ENCODE measurements at regions not wholly inside any gene's neighbourhood (a gene's known extent, or its start where the extent isn't known, plus 50 kb on each side); places are given as distances from the start of the nearest gene placed in this dataset.

GRCh38 chr13:94938124-94938523, 225.8 kb upstream of the SOX21 start:
- no peaks in the 10 kb centered on the region for H3K27me3 ChIP-seq (ENCODE audit: control insufficient read depth, insufficient read depth, low read length)
- no peak overlapping the region for H3K4me3 ChIP-seq (ENCODE audit: low read length)
- H3K9me3 ChIP-seq (ENCODE audit: control insufficient read depth, low read length) = no peaks in the 10 kb centered on the region
- no peaks in the 10 kb centered on the region for H3K4me1 ChIP-seq (ENCODE audit: control insufficient read depth, insufficient read depth, low read length)
- no peaks in the 10 kb centered on the region for H3K36me3 ChIP-seq (ENCODE audit: control insufficient read depth, insufficient read depth, low read length)
- no peak overlapping the region for H3K9ac ChIP-seq (ENCODE audit: low read length)

DNA sequence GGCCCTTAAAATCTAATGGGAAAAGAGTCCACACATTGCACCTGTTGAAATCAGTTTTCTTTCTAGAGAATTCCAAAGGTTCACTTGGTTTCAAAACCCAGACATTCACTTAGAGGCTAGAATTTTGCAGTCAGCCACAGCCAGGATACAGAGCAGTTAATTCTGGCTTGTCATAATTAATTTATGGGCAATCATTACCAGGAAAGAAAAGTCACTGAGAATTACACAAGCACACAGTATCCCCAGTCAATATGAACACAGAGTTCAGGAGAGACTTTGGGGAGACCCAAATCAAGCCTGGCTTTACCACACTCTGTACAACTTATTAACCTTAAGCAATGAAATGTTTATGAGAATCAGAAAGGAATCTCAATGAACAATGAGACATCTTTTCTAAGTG, 224.3 kb upstream of the SOX21 start:
- Histone ChIP-seq H3K36me3 (ENCODE audit: control insufficient read depth, insufficient read depth, low read length) (no peaks in the 10 kb centered on the region), H3K4me1 (ENCODE audit: control insufficient read depth, insufficient read depth, low read length) (no peaks in the 10 kb centered on the region), H3K9me3 (ENCODE audit: control insufficient read depth, low read length) (no peaks in the 10 kb centered on the region), H3K9ac (ENCODE audit: low read length) (no peak overlapping the region), H3K4me3 (ENCODE audit: low read length) (no peak overlapping the region), H3K27me3 (ENCODE audit: control insufficient read depth, insufficient read depth, low read length) (no peaks in the 10 kb centered on the region)

GRCh38 chr13:94933936-94934335, 221.6 kb upstream of the SOX21 start:
- H3K4me3 ChIP-seq (ENCODE audit: low read length) = no peak overlapping the region
- H3K9me3 ChIP-seq (ENCODE audit: control insufficient read depth, low read length) = no peaks in the 10 kb centered on the region

GRCh38 chr13:94933230-94933751, 220.9 kb upstream of the SOX21 start:
- no peaks in the 10 kb centered on the region for H3K4me1 ChIP-seq (ENCODE audit: control insufficient read depth, insufficient read depth, low read length)
- no peaks in the 10 kb centered on the region for H3K36me3 ChIP-seq (ENCODE audit: control insufficient read depth, insufficient read depth, low read length)
- no peak overlapping the region for H3K9ac ChIP-seq (ENCODE audit: low read length)
- H3K27me3 ChIP-seq (ENCODE audit: control insufficient read depth, insufficient read depth, low read length) = no peaks in the 10 kb centered on the region
- H3K9me3 ChIP-seq (ENCODE audit: control insufficient read depth, low read length) = no peaks in the 10 kb centered on the region
- no peak overlapping the region for H3K4me3 ChIP-seq (ENCODE audit: low read length)

More at GRCh38 chr13:94933936-94934335, 221.6 kb upstream of the SOX21 start:
- no peaks in the 10 kb centered on the region for H3K36me3 ChIP-seq (ENCODE audit: control insufficient read depth, insufficient read depth, low read length)
- H3K27me3 ChIP-seq (ENCODE audit: control insufficient read depth, insufficient read depth, low read length) = no peaks in the 10 kb centered on the region
- no peak overlapping the region for H3K9ac ChIP-seq (ENCODE audit: low read length)
- no peaks in the 10 kb centered on the region for H3K4me1 ChIP-seq (ENCODE audit: control insufficient read depth, insufficient read depth, low read length)

DNA sequence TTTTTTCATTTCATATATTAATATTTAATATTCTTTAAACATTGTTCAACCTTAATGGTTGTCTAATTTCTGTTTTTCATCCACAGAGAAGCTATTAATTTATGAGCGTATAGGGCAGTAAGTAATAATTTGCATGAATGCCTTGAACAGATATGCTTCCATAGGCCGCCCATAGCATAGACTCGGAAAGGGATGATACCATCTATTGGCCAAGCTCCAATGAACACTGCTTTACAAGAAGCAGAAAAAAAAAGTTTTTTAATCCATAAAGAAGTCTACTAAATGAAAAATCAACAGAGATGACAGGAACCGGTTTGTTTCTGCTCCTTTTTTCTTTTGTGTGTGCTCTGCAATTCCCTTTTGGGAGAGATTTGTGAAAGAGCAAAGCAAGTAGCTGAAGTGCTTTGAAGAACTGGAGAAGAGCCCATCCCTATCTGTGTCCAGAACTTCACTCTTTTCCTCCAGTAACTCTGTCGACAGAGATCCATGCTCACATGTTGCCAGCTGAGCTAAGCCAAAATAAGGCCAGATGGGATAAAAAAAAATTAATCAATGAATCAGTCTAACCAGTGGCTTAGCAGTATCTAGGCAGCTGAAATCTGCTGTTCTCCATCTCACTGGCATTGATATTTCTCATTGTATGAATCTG, 215.9 kb upstream of the SOX21 start:
- no peaks in the 10 kb centered on the region for H3K9me3 ChIP-seq (ENCODE audit: control insufficient read depth, low read length)
- H3K27me3 ChIP-seq (ENCODE audit: control insufficient read depth, insufficient read depth, low read length) = no peaks in the 10 kb centered on the region
- no peak overlapping the region for H3K9ac ChIP-seq (ENCODE audit: low read length)
- H3K4me3 ChIP-seq (ENCODE audit: low read length) = no peak overlapping the region
- H3K36me3 ChIP-seq (ENCODE audit: control insufficient read depth, insufficient read depth, low read length) = no peaks in the 10 kb centered on the region
- no peaks in the 10 kb centered on the region for H3K4me1 ChIP-seq (ENCODE audit: control insufficient read depth, insufficient read depth, low read length)

DNA sequence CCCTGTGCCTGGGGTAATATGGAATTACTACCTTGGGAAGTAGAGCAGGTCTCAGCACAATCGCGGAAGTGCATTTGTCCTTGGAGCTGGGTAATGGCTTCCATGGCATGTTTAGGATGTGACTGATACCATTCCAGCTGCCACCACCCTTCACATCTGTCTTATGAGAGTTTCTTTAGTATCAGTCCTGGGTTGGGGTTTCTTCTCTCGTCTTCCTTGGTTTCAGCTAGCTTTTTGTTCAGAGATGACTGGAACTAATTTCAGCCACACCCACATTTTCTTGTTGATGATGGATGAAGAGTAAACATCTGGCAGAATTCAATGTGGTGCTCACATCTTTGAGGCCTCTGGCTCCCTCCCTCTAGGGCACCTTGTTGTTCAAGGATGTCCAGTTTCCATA, 212.9 kb upstream of the SOX21 start:
- Histone ChIP-seq H3K9ac (ENCODE audit: low read length) (no peak overlapping the region), H3K4me3 (ENCODE audit: low read length) (no peak overlapping the region), H3K27me3 (ENCODE audit: control insufficient read depth, insufficient read depth, low read length) (no peaks in the 10 kb centered on the region), H3K4me1 (ENCODE audit: control insufficient read depth, insufficient read depth, low read length) (no peaks in the 10 kb centered on the region), H3K9me3 (ENCODE audit: control insufficient read depth, low read length) (no peaks in the 10 kb centered on the region), H3K36me3 (ENCODE audit: control insufficient read depth, insufficient read depth, low read length) (no peaks in the 10 kb centered on the region)

DNA sequence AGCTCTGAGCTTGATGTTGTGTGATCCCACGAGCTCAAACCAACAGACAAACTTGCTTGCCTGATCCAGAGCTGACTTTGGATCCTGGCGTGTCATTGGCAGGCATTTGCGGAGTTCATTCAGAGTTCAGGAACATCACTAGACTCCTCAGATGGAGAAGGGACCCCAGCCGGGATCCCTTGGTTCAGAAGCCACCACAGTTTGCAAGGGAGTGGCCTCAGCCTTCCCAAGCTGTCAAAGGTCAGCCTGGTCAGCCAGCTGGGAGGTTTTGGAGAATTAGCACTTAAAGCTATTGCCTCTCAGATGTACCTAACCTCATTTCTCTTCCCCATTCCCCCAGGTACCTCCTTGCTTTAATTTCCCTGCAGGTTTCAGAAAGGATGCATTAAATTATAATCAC, 208.8 kb upstream of the SOX21 start:
- no peaks in the 10 kb centered on the region for H3K9me3 ChIP-seq (ENCODE audit: control insufficient read depth, low read length)
- no peaks in the 10 kb centered on the region for H3K4me1 ChIP-seq (ENCODE audit: control insufficient read depth, insufficient read depth, low read length)
- no peak overlapping the region for H3K4me3 ChIP-seq (ENCODE audit: low read length)
- no peak overlapping the region for H3K9ac ChIP-seq (ENCODE audit: low read length)
- H3K27me3 ChIP-seq (ENCODE audit: control insufficient read depth, insufficient read depth, low read length) = no peaks in the 10 kb centered on the region
- H3K36me3 ChIP-seq (ENCODE audit: control insufficient read depth, insufficient read depth, low read length) = no peaks in the 10 kb centered on the region

DNA sequence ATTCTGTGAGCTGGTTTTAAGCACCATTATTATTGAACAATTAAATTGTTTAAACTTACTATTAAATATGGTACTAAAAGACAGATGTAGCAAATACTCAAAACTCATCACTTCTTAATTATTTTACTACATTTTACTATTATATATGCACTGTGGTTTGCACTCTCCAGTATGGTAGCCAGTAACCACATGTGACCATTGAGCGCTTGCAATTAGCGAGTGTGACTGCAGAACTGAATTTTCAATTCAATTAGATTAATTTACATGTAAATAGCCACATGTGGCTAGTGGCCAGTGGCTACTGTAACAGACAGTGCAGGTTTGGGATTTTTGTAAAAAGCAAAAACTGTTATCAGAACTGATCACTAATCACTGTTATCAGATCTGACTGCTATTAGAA, 208.2 kb upstream of the SOX21 start:
- Histone ChIP-seq H3K36me3 (ENCODE audit: control insufficient read depth, insufficient read depth, low read length) (no peaks in the 10 kb centered on the region), H3K27me3 (ENCODE audit: control insufficient read depth, insufficient read depth, low read length) (no peaks in the 10 kb centered on the region), H3K4me3 (ENCODE audit: low read length) (no peak overlapping the region), H3K9ac (ENCODE audit: low read length) (no peak overlapping the region), H3K9me3 (ENCODE audit: control insufficient read depth, low read length) (no peaks in the 10 kb centered on the region), H3K4me1 (ENCODE audit: control insufficient read depth, insufficient read depth, low read length) (no peaks in the 10 kb centered on the region)

DNA sequence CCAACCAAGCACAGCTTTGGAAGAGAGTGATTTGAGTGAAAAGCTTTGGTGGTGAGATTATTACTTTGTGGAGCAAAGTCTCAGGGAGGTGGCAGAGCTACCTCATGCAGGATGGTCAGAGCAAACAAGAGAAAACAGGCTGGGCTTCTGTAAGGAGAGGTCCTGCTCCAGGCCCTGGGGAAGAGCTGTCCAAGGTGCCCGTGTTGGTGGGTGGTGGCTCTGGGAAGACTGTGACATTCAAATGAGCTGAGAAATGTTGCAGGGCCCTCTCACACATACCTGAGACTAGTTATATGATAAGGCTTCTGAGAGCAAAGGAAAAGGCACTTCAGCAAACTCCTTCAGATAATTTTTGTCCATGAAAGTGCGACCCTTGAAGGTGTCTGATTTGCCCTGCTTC, 205.5 kb upstream of the SOX21 start:
- no peaks in the 10 kb centered on the region for H3K4me1 ChIP-seq (ENCODE audit: control insufficient read depth, insufficient read depth, low read length)
- H3K27me3 ChIP-seq (ENCODE audit: control insufficient read depth, insufficient read depth, low read length) = no peaks in the 10 kb centered on the region
- H3K4me3 ChIP-seq (ENCODE audit: low read length) = no peak overlapping the region
- no peak overlapping the region for H3K9ac ChIP-seq (ENCODE audit: low read length)
- H3K36me3 ChIP-seq (ENCODE audit: control insufficient read depth, insufficient read depth, low read length) = no peaks in the 10 kb centered on the region
- H3K9me3 ChIP-seq (ENCODE audit: control insufficient read depth, low read length) = no peaks in the 10 kb centered on the region

DNA sequence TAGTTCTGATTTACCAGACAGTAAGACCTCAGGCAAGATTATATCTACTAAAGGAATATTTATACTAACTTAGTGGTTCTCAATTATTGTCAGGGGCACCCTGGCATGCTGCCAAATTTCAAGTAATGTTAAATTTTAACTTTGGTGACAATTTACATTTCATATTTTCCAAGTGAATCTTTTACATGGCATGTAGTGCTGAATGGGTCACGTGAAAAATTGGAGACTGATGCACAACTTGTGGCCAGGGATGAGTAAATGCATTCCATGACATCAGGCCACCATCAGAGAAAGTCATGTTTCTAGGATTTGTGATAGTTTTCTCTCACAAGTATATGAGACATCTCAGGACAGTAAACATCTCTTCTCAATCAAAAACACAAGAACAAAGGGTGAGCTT, 202.6 kb upstream of the SOX21 start:
- H3K4me1 ChIP-seq (ENCODE audit: control insufficient read depth, insufficient read depth, low read length) = no peaks in the 10 kb centered on the region
- no peak overlapping the region for H3K9ac ChIP-seq (ENCODE audit: low read length)
- no peaks in the 10 kb centered on the region for H3K36me3 ChIP-seq (ENCODE audit: control insufficient read depth, insufficient read depth, low read length)
- H3K9me3 ChIP-seq (ENCODE audit: control insufficient read depth, low read length) = no peaks in the 10 kb centered on the region
- H3K4me3 ChIP-seq (ENCODE audit: low read length) = no peak overlapping the region
- H3K27me3 ChIP-seq (ENCODE audit: control insufficient read depth, insufficient read depth, low read length) = no peaks in the 10 kb centered on the region

- Histone ChIP-seq H3K27me3 (ENCODE audit: control insufficient read depth, insufficient read depth, low read length) (no peaks in the 10 kb centered on the region), H3K9ac (ENCODE audit: low read length) (no peak overlapping the region)
These were observed 194.3 kb upstream of the SOX21 start for GRCh38 chr13:94906605-94907004.

GRCh38 chr13:94902722-94903407, 190.5 kb upstream of the SOX21 start:
- Histone ChIP-seq H3K27me3 (ENCODE audit: control insufficient read depth, insufficient read depth, low read length) (no peaks in the 10 kb centered on the region), H3K9ac (ENCODE audit: low read length) (no peak overlapping the region), H3K4me1 (ENCODE audit: control insufficient read depth, insufficient read depth, low read length) (no peaks in the 10 kb centered on the region), H3K9me3 (ENCODE audit: control insufficient read depth, low read length) (no peaks in the 10 kb centered on the region), H3K36me3 (ENCODE audit: control insufficient read depth, insufficient read depth, low read length) (no peaks in the 10 kb centered on the region), H3K4me3 (ENCODE audit: low read length) (no peak overlapping the region)

More at GRCh38 chr13:94906605-94907004, 194.3 kb upstream of the SOX21 start:
- Histone ChIP-seq H3K4me3 (ENCODE audit: low read length) (no peak overlapping the region), H3K9me3 (ENCODE audit: control insufficient read depth, low read length) (no peaks in the 10 kb centered on the region), H3K4me1 (ENCODE audit: control insufficient read depth, insufficient read depth, low read length) (no peaks in the 10 kb centered on the region), H3K36me3 (ENCODE audit: control insufficient read depth, insufficient read depth, low read length) (no peaks in the 10 kb centered on the region)

Measured in mucosa of stomach (tissue), 1 donor.